Pancreas (tissue), 10 donors: ENCODE measurements at regions not wholly inside any gene's neighbourhood (a gene's known extent, or its start where the extent isn't known, plus 50 kb on each side); places are given as distances from the start of the nearest gene placed in this dataset.

Source experiments
- ATAC-seq, 4 donors: fragments of 200-7000 bp; cut with Tn5 transposase; one replicate each; pipeline versions ENCODE4 v1.8.0 to v1.9.1; 2020; ENCODE audit warnings: mild to moderate bottlenecking in 4 of 4, moderate library complexity in 4 of 4
- DNase-seq, 6 donors: peaks; one replicate each; pipeline ENCODE4 v3.0.0-alpha.2; 2020
- FAIRE-seq: peaks from 2 replicates; lab custom pipeline; 2012; peaks lifted over from hg19 to GRCh38; lab: Jason Lieb, UNC
- H3K27ac ChIP-seq, 4 donors: fragments of 200-600 bp; sonication (generic); 1 replicate in 3 of 4; 2 replicates in 1 of 4; pipeline versions ENCODE4 v1.5.0 to v1.8.0; 2020
- H3K27me3 ChIP-seq, 4 donors: fragments of 200-600 bp; one replicate each; pipeline ENCODE4 v1.8.0; 2021
- H3K36me3 ChIP-seq, 3 donors: fragments of 200-600 bp; sonication (generic) in 1 of 3; one replicate each; pipeline versions ENCODE4 v1.5.0 to v1.8.0; 2020 to 2021
- H3K4me1 ChIP-seq, 3 donors: fragments of 200-600 bp; one replicate each; pipeline ENCODE4 v1.8.0; 2021
- H3K4me3 ChIP-seq, 4 donors: fragments of 200-600 bp; sonication (generic) in 2 of 4; one replicate each; pipeline versions ENCODE4 v1.5.0 to v1.8.0; 2020 to 2021
- H3K9me3 ChIP-seq, 4 donors: fragments of 200-600 bp; one replicate each; pipeline ENCODE4 v1.8.0; 2021
- WGBS, 2 donors: extraction: QIAGEN DNeasy Blood & Tissue Kit; methylation state at CpG; one replicate each; pipeline ENCODE4 v1.1.7; 2013; 5-methylcytosine and 5-hydroxymethylcytosine counted together
- intact Hi-C, 3 donors: fragments of 100-400 bp; cut with DNase I; formaldehyde crosslinking; loops; one replicate each; pipeline versions ENCODE4 v1.11.1 to v1.14.2; 2022
- TF ChIP-seq, protein P1 (sequence below), 4 donors: fragments of 200-600 bp; sonication (generic) in 3 of 4; IDR thresholded peaks; one replicate each; pipeline versions ENCODE4 v1.5.0 to v1.8.0; 2021; ENCODE audit warnings: antibody characterized with exemption in 4 of 4
- donor health status: healthy with polysubstance abuse.
- donor health status: DM: no; HTN: no; CAD: no; lungs with moderate emphysema.
- donor health status: DM: no; HTN: no; CAD: no.
- donor health status: control.
- donor health status: control.
- donor health status: Bipolar disorder and iron deficiency.
- donor health status: DM: yes; HTN: yes; CAD: no.
- donor health status: DM: no; HTN: no; CAD: no.
- donor health status: DM: no; HTN: no; CAD: no.
- donor health status: DM: yes; HTN: yes; CAD: no.

DNA sequence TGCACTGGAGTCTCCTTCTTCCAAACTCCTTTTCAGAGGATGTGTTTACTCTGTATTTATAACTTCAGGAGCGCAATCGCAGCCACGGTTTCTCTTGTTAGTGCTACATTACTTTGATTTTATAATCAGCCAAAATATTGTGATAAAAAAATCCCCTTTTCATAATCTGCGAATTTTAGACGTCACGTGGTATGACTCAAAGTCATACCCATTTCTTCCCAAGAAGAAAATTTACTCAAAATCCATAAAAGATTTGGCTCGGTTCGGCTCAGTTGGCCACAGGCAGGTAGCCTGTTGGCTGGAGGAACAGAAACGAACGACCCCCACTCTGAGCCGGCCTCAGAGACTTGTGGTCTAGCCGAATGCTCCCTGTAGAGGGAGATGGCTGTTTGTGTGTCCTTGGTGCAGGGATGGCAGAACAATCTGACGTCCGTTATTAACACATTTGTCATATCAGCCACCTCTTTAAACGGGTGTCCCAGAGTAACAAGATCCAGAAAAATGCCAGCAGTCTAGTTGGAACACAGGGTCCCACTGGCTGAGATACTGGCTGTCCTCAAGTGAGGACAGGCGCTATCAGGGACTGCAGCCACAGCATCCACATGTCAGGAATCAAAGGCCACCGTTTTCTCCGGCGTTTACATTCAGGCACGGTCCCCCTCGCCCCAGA is 247.6 kb downstream of the DLL1 start:
- TF ChIP-seq, protein P1, sequence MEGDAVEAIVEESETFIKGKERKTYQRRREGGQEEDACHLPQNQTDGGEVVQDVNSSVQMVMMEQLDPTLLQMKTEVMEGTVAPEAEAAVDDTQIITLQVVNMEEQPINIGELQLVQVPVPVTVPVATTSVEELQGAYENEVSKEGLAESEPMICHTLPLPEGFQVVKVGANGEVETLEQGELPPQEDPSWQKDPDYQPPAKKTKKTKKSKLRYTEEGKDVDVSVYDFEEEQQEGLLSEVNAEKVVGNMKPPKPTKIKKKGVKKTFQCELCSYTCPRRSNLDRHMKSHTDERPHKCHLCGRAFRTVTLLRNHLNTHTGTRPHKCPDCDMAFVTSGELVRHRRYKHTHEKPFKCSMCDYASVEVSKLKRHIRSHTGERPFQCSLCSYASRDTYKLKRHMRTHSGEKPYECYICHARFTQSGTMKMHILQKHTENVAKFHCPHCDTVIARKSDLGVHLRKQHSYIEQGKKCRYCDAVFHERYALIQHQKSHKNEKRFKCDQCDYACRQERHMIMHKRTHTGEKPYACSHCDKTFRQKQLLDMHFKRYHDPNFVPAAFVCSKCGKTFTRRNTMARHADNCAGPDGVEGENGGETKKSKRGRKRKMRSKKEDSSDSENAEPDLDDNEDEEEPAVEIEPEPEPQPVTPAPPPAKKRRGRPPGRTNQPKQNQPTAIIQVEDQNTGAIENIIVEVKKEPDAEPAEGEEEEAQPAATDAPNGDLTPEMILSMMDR (IDR thresholded peaks at IDR 0.05): no peak
- Histone ChIP-seq H3K4me3 (no peak overlapping the region), H3K27me3 (no peaks in the 10 kb centered on the region), H3K36me3 (no peaks in the 10 kb centered on the region), H3K9me3 (no peaks in the 10 kb centered on the region), H3K27ac (no peak overlapping the region), H3K4me1 (no peaks in the 10 kb centered on the region)
- 53 to 55% methylated on average over 21 of the region's 21 CpGs for WGBS, 2 donors
- intact Hi-C loops: no loop called here
- FAIRE-seq (no peak), ATAC-seq (no peak), DNase-seq (peak in 1 of 6 donors; percentile 41)

DNA sequence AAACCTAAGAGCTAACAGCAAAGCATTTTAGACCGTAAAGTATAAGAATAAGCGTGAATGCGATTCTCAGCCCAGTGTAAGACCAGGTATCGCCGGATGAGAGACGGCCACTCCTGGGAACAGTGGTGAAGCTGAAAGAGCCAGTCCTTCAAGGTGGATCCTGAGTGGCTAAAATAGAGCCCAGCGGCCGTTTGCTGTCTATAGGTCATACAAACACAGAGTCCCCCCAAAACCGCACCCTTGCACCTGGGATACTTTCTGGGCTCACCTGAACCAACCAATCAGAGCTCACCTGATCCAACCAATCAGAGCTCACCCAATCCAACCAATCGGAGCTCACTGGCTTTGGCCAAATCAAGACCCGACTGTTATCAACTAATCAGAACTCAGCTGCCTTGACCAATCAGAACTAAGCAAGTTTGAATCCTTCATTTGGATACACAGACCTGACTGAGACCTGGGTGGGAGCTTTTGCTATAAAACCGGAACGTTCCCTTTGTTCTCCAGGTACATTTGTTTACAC is 248.2 kb downstream of the DLL1 start:
- TF ChIP-seq, protein P1 (IDR thresholded peaks at IDR 0.05): no peak
- intact Hi-C loops: no loop called here
- Histone ChIP-seq H3K4me3 (no peak overlapping the region), H3K27me3 (no peaks in the 10 kb centered on the region), H3K36me3 (no peaks in the 10 kb centered on the region), H3K4me1 (no peaks in the 10 kb centered on the region), H3K9me3 (no peaks in the 10 kb centered on the region), H3K27ac (no peak overlapping the region)
- ATAC-seq (no peak), FAIRE-seq (no peak), DNase-seq (peak in 1 of 6 donors; percentile 32)
- WGBS, 2 donors: 88 to 90% methylated on average over 13 of the region's 13 CpGs

DNA sequence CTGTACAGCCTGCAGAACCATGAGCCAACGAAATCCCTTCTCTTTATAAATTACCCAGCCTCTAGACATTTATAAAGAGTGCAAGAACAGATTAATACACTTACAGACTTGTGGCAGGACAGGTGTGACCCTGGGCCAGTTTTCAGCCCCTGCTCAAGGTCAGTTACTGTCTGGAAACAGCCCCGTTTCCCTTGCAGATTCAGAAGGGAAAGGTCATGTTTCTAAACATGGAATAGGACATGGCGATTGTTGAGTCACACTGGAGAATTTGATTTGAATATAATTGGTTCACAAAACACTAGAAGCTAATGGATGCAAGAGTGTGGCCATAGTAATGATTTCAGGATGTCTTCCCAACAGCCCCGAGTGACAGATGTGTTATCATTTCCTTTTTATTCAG is 248.8 kb downstream of the DLL1 start:
- 54 to 59% methylated on average over 4 of the region's 4 CpGs for WGBS, 2 donors
- no peak for FAIRE-seq

DNA sequence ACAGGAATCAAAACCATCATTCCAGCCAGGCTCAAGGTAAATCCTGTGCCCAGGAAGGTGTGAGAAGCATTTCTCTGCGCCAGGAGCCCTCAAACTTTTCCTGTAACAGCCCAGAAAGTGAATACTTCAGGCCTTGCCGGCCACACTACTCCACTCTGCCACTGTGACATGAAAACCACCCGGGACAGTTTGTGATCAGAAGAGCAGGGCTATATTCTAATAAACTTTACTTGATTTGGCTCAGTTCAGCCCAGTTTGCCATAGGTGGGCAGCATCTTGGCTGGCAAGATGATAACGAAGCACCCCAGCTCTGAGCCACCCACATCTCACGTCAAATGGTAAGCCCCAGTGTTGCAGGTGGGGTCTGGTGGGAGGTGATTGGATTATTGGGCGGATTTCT is 249.4 kb downstream of the DLL1 start:
- Histone ChIP-seq H3K36me3 (no peaks in the 10 kb centered on the region), H3K27me3 (no peaks in the 10 kb centered on the region), H3K27ac (no peak overlapping the region), H3K4me1 (no peaks in the 10 kb centered on the region), H3K9me3 (no peaks in the 10 kb centered on the region), H3K4me3 (no peak overlapping the region)
- ATAC-seq: no peak
- no peak for DNase-seq
- intact Hi-C loops: no loop called here
- no peak for FAIRE-seq
- WGBS, 2 donors: 78 to 88% methylated on average over 6 of the region's 6 CpGs
- TF ChIP-seq, protein P1 (IDR thresholded peaks at IDR 0.05): no peak

More for the DNA sequence above, 248.8 kb downstream of the DLL1 start:
- Histone ChIP-seq H3K4me1 (no peaks in the 10 kb centered on the region), H3K27me3 (no peaks in the 10 kb centered on the region), H3K36me3 (no peaks in the 10 kb centered on the region), H3K4me3 (no peak overlapping the region), H3K27ac (no peak overlapping the region), H3K9me3 (no peaks in the 10 kb centered on the region)
- TF ChIP-seq, protein P1 (IDR thresholded peaks at IDR 0.05): no peak
- intact Hi-C loops: no loop called here
- ATAC-seq (no peak), DNase-seq (no peak)

DNA sequence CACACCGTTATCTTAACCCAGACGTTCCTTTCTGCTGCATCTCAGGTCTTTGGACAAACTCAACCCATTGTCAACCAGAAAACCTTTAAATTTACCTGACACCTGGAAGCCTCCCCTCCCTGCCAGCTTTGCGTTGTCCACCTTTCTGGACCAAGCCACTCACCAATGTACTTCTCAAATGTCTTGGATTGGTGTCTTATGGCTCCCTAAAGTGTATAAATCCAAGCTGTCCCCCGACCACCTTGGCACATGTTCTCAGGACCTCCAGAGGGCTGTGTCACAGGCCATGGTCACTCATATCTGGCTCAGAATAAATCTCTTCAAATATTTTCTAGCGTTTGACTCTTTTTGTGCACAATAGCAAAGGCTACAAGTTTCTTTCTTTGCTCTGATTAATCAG is 250.0 kb downstream of the DLL1 start:
- no peak overlapping the region for H3K4me3 ChIP-seq
- H3K27me3 ChIP-seq: no peaks in the 10 kb centered on the region
- ATAC-seq (no peak), FAIRE-seq (no peak), DNase-seq (no peak)
- TF ChIP-seq, protein P1 (IDR thresholded peaks at IDR 0.05): no peak
- H3K9me3 ChIP-seq: no peaks in the 10 kb centered on the region
- 71 to 83% methylated on average over 5 of the region's 5 CpGs for WGBS, 2 donors
- H3K27ac ChIP-seq: no peak overlapping the region
- intact Hi-C loops: no loop called here
- H3K4me1 ChIP-seq: no peaks in the 10 kb centered on the region
- no peaks in the 10 kb centered on the region for H3K36me3 ChIP-seq
